ENCODE measurements at regions not wholly inside any gene's neighbourhood (a gene's known extent, or its start where the extent isn't known, plus 50 kb on each side); places are given as distances from the start of the nearest gene placed in this dataset.

- TF ChIP-seq, protein P1, sequence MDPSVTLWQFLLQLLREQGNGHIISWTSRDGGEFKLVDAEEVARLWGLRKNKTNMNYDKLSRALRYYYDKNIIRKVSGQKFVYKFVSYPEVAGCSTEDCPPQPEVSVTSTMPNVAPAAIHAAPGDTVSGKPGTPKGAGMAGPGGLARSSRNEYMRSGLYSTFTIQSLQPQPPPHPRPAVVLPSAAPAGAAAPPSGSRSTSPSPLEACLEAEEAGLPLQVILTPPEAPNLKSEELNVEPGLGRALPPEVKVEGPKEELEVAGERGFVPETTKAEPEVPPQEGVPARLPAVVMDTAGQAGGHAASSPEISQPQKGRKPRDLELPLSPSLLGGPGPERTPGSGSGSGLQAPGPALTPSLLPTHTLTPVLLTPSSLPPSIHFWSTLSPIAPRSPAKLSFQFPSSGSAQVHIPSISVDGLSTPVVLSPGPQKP (IDR thresholded peaks at IDR 0.05; ENCODE audit: borderline replicate concordance, low read depth, low read length): no peak
- no peak for TF ChIP-seq CEBPB (IDR thresholded peaks at IDR 0.05; ENCODE audit: low read depth, low read length)
- TF ChIP-seq CTCF (conservative IDR thresholded peaks at IDR 0.05; ENCODE audit: low read depth, low read length): no peak
- TF ChIP-seq CHD1 (IDR thresholded peaks at IDR 0.05; ENCODE audit: low read depth, low read length): no peak
- TF ChIP-seq MAZ (IDR thresholded peaks at IDR 0.05; ENCODE audit: borderline replicate concordance, low read depth, low read length): no peak
- TF ChIP-seq RAD21 (IDR thresholded peaks at IDR 0.05; ENCODE audit: low read length): no peak
- TF ChIP-seq MXI1 (IDR thresholded peaks at IDR 0.05; ENCODE audit: borderline replicate concordance, low read depth, low read length): no peak
- TF ChIP-seq POLR2A (IDR thresholded peaks at IDR 0.05; ENCODE audit: low read depth, low read length): no peak
Observed at GRCh38 chr18:22112215-22112614, 57.2 kb upstream of the GATA6 start.

Data from IMR-90 (cell line).